HCT116 (cell line): ENCODE measurements at regions not wholly inside any gene's neighbourhood (a gene's known extent, or its start where the extent isn't known, plus 50 kb on each side); places are given as distances from the start of the nearest gene placed in this dataset.

Experiments
- CBX3 ChIP-seq: IDR thresholded peaks from 2 replicates; pipeline ENCODE4 v1.6.1; 2012; ENCODE audit warnings: low read depth
- CTCF ChIP-seq, 3 experiments: fragments of 200-600 bp in 1 of 3; sonication (generic) in 1 of 3; IDR thresholded peaks in 2 of 3; conservative IDR thresholded peaks in 1 of 3; 2 replicates each; pipeline ENCODE4 v1.5.1; 2012 to 2017; ENCODE audit warnings: low read depth in 2 of 3, low read length in 2 of 3, antibody characterized with exemption in 1 of 3, borderline replicate concordance in 1 of 3, control low read depth in 1 of 3, mild to moderate bottlenecking in 1 of 3, mixed read lengths in 1 of 3, mixed run types in 1 of 3, moderate library complexity in 1 of 3; ENCODE audit not compliant: insufficient read depth in 1 of 3
- ELF1 ChIP-seq: IDR thresholded peaks from 2 replicates; pipeline ENCODE4 v1.6.1; 2012; ENCODE audit warnings: low read depth, borderline replicate concordance
- EZH2 ChIP-seq: fragments of 200-600 bp; sonication (generic); IDR thresholded peaks from 2 replicates; pipeline ENCODE4 v1.6.1; 2017; ENCODE audit warnings: antibody characterized with exemption, mixed run types
- EZH2phosphoT487 ChIP-seq: fragments of 200-600 bp; IDR thresholded peaks from 2 replicates; pipeline ENCODE4 v1.6.1; 2018; ENCODE audit warnings: antibody characterized with exemption, borderline replicate concordance
- MAX ChIP-seq: IDR thresholded peaks from 2 replicates; pipeline ENCODE4 v1.6.1; 2012
- POLR2AphosphoS5 ChIP-seq: IDR thresholded peaks from 2 replicates; pipeline ENCODE4 v1.6.1; 2011; ENCODE audit warnings: mild to moderate bottlenecking, low read depth, low read length, moderate library complexity
- RAD21 ChIP-seq: IDR thresholded peaks from 2 replicates; pipeline ENCODE4 v1.6.1; 2012; ENCODE audit warnings: low read depth, mild to moderate bottlenecking
- REST ChIP-seq: IDR thresholded peaks from 2 replicates; pipeline ENCODE4 v1.6.1; 2012; ENCODE audit warnings: low read depth
- TCF7L2 ChIP-seq: IDR thresholded peaks from 2 replicates; pipeline ENCODE4 v1.7.0; 2011; ENCODE audit warnings: borderline replicate concordance, inconsistent platforms; ENCODE audit not compliant: insufficient read depth, insufficient read length; ENCODE audit errors: extremely low read depth
- YY1 ChIP-seq: IDR thresholded peaks from 2 replicates; pipeline ENCODE4 v1.6.1; 2011; ENCODE audit warnings: low read length, low read depth, moderate library complexity, mild to moderate bottlenecking; ENCODE audit not compliant: insufficient replicate concordance; ENCODE audit errors: extremely low read depth

- TF ChIP-seq CTCF (IDR thresholded peaks at IDR 0.05 in 2 of 3, conservative IDR thresholded peaks at IDR 0.05 in 1 of 3; ENCODE audit: borderline replicate concordance in 1 of 3, insufficient read depth in 1 of 3, low read depth in 2 of 3, low read length in 2 of 3) (no peak), RAD21 (no peak), ELF1 (no peak), MAX (no peak), TCF7L2 (no peak), EZH2phosphoT487 (no peak), REST (no peak), CBX3 (no peak), POLR2AphosphoS5 (no peak), EZH2 (no peak), YY1 (no peak)
Observed at GRCh38 chr2:41911033-41911432, 136.8 kb upstream of the PKDCC start.
